SK-N-SH (cell line): ENCODE measurements at regions not wholly inside any gene's neighbourhood (a gene's known extent, or its start where the extent isn't known, plus 50 kb on each side); places are given as distances from the start of the nearest gene placed in this dataset.

Experiments used
- CTCF ChIA-PET: fragments of 300-600, 350-600 bp; formaldehyde crosslinking; extraction: SDS; loops from one replicate; lab custom pipeline; 2021; lab: Yijun Ruan, JAX
- POLR2A ChIA-PET: fragments of 350-600 bp; sonication (Branson Sonifier 250); formaldehyde crosslinking; extraction: SDS; loops from one replicate; lab custom pipeline; 2020; ENCODE audit warnings: antibody characterized with exemption, inconsistent platforms; lab: Yijun Ruan, JAX
- DNase-seq: peaks from one replicate; pipeline ENCODE4 v3.0.0; 2012
- H2AFZ ChIP-seq: fragments of 200-600 bp; sonication (generic); 2 replicates; pipeline ENCODE4 v1.8.1; 2016; ENCODE audit warnings: antibody characterized with exemption, mild to moderate bottlenecking, low read depth
- H3F3A ChIP-seq: fragments of 200-600 bp; sonication (generic); replicated peaks from 2 replicates; pipeline ENCODE3; 2016; ENCODE audit warnings: antibody characterized with exemption, mild to moderate bottlenecking; ENCODE audit not compliant: insufficient read depth
- H3K27ac ChIP-seq, 2 experiments: fragments of 200-500 bp in 1 of 2; fragments of 200-600 bp in 1 of 2; sonication (Bioruptor generic) in 1 of 2; sonication (generic), shearing (Covaris generic) in 1 of 2; 2 replicates each; pipeline versions ENCODE4 v1.5.1 to v1.6.1; 2014 to 2016; ENCODE audit warnings: low read depth in 2 of 2, inconsistent platforms in 1 of 2, low read length in 1 of 2, mild to moderate bottlenecking in 1 of 2, mixed read lengths in 1 of 2
- H3K27me3 ChIP-seq: fragments of 200-600 bp; sonication (generic), shearing (Covaris generic); 2 replicates; pipeline ENCODE4 v1.6.1; 2016; ENCODE audit warnings: mixed run types; ENCODE audit not compliant: insufficient read depth
- H3K36me3 ChIP-seq, 2 experiments: fragments of 200-500 bp in 1 of 2; fragments of 200-600 bp in 1 of 2; sonication (Bioruptor generic) in 1 of 2; sonication (generic) in 1 of 2; replicated peaks in 1 of 2; 2 replicates each; pipeline versions ENCODE3 to v1.5.1; 2014 to 2016; ENCODE audit warnings: low read length in 1 of 2, mild to moderate bottlenecking in 1 of 2; ENCODE audit not compliant: insufficient read depth in 2 of 2, control insufficient read depth in 1 of 2
- H3K4me1 ChIP-seq, 2 experiments: fragments of 200-500 bp in 1 of 2; fragments of 200-600 bp in 1 of 2; sonication (Bioruptor generic) in 1 of 2; sonication (generic), shearing (Covaris generic) in 1 of 2; 2 replicates each; pipeline versions ENCODE4 v1.5.1 to v1.6.1; 2014 to 2016; ENCODE audit warnings: low read depth in 1 of 2, low read length in 1 of 2, mixed run types in 1 of 2; ENCODE audit not compliant: insufficient read depth in 2 of 2, control insufficient read depth in 1 of 2
- H3K4me2 ChIP-seq: fragments of 200-600 bp; sonication (generic), shearing (Covaris generic); 2 replicates; pipeline ENCODE4 v1.6.1; 2017; ENCODE audit warnings: mixed run types
- H3K4me3 ChIP-seq, 2 experiments: fragments of 200-500 bp in 1 of 2; fragments of 200-600 bp in 1 of 2; sonication (Bioruptor generic) in 1 of 2; sonication (generic), shearing (Covaris generic) in 1 of 2; 2 replicates each; pipeline versions ENCODE4 v1.5.1 to v1.8.1; 2014 to 2016; ENCODE audit warnings: low read depth in 2 of 2, inconsistent platforms in 1 of 2, low read length in 1 of 2, mild to moderate bottlenecking in 1 of 2, mixed read lengths in 1 of 2, moderate library complexity in 1 of 2
- H3K79me2 ChIP-seq: fragments of 200-600 bp; sonication (generic); 2 replicates; pipeline ENCODE4 v1.8.1; 2017; ENCODE audit warnings: mild to moderate bottlenecking; ENCODE audit not compliant: insufficient read depth
- H3K9ac ChIP-seq: fragments of 200-600 bp; sonication (generic); 2 replicates; pipeline ENCODE4 v1.6.1; 2017; ENCODE audit warnings: mixed run types
- H3K9me2 ChIP-seq: fragments of 200-600 bp; sonication (generic); 2 replicates; pipeline ENCODE4 v1.6.1; 2017; ENCODE audit warnings: mixed run types
- H3K9me3 ChIP-seq: fragments of 200-600 bp; sonication (generic); 2 replicates; pipeline ENCODE4 v1.6.1; 2017; ENCODE audit warnings: mixed run types, mild to moderate bottlenecking, moderate library complexity
- H4K20me1 ChIP-seq: fragments of 200-600 bp; sonication (generic); 2 replicates; pipeline ENCODE4 v1.6.1; 2017; ENCODE audit warnings: mild to moderate bottlenecking, mixed run types; ENCODE audit not compliant: insufficient read depth
- CHD2 ChIP-seq: fragments of 150-350 bp; IDR thresholded peaks from 2 replicates; pipeline ENCODE4 v1.6.1; 2018; ENCODE audit warnings: low read length; ENCODE audit not compliant: partially characterized antibody
- CTCF ChIP-seq: fragments of 200-600 bp; sonication (generic); IDR thresholded peaks from 2 replicates; pipeline ENCODE4 v1.6.1; 2017; ENCODE audit warnings: antibody characterized with exemption, mild to moderate bottlenecking, moderate library complexity
- ELF1 ChIP-seq: IDR thresholded peaks from 2 replicates; pipeline ENCODE4 v1.4.0; 2012
- EP300 ChIP-seq, 2 experiments: IDR thresholded peaks; 2 replicates each; pipeline versions ENCODE4 v1.4.0 to v1.6.1; 2012; ENCODE audit warnings: borderline replicate concordance in 1 of 2, low read depth in 1 of 2, low read length in 1 of 2
- FOSL2 ChIP-seq: IDR thresholded peaks from 2 replicates; pipeline ENCODE4 v1.4.0; 2012; ENCODE audit warnings: low read depth, mild to moderate bottlenecking, moderate library complexity, borderline replicate concordance
- GABPA ChIP-seq: IDR thresholded peaks from 2 replicates; pipeline ENCODE4 v1.4.0; 2012; ENCODE audit warnings: low read depth, mild to moderate bottlenecking
- GATA2 ChIP-seq: sonication (generic); formaldehyde crosslinking; IDR thresholded peaks from 2 replicates; pipeline ENCODE4 v1.5.0; 2020; ENCODE audit warnings: mild to moderate bottlenecking, missing genetic modification reagents
- JUND ChIP-seq: IDR thresholded peaks from 2 replicates; pipeline ENCODE4 v1.4.0; 2012
- MXI1 ChIP-seq: IDR thresholded peaks from 2 replicates; pipeline ENCODE4 v1.6.1; 2012; ENCODE audit warnings: mild to moderate bottlenecking, low read depth, low read length, improper control_type of control experiment
- PBX3 ChIP-seq: IDR thresholded peaks from 2 replicates; pipeline ENCODE4; 2012
- POLR2AphosphoS5 ChIP-seq: IDR thresholded peaks from 2 replicates; pipeline ENCODE4 v1.6.1; 2012; ENCODE audit warnings: low read depth, low read length
- REST ChIP-seq: IDR thresholded peaks from 2 replicates; pipeline ENCODE4 v1.6.1; 2012; ENCODE audit warnings: mild to moderate bottlenecking, low read depth, low read length, moderate library complexity
- RFX5 ChIP-seq: IDR thresholded peaks from 2 replicates; pipeline ENCODE4 v1.6.1; 2012; ENCODE audit warnings: mild to moderate bottlenecking, improper control_type of control experiment, low read length
- RXRA ChIP-seq: IDR thresholded peaks from 2 replicates; pipeline ENCODE4 v1.4.0; 2012; ENCODE audit warnings: low read depth, mild to moderate bottlenecking, borderline replicate concordance
- TCF12 ChIP-seq: IDR thresholded peaks from 2 replicates; pipeline ENCODE4 v1.4.0; 2012
- TEAD4 ChIP-seq: IDR thresholded peaks from 2 replicates; pipeline ENCODE4 v1.4.0; 2012; ENCODE audit warnings: mild to moderate bottlenecking, borderline replicate concordance; ENCODE audit not compliant: insufficient read depth
- USF1 ChIP-seq: IDR thresholded peaks from 2 replicates; pipeline ENCODE4 v1.4.0; 2012; ENCODE audit warnings: low read depth, borderline replicate concordance
- YY1 ChIP-seq: IDR thresholded peaks from 2 replicates; pipeline ENCODE4 v1.4.0; 2012; ENCODE audit warnings: low read depth, mild to moderate bottlenecking
- WGBS: methylation state at CpG from one replicate; pipeline ENCODE4 v1.1.6; 2017; ENCODE audit warnings: low lambda C conversion rate; 5-methylcytosine and 5-hydroxymethylcytosine counted together

- TF ChIP-seq CTCF (no peak), ELF1 (no peak), POLR2AphosphoS5 (no peak)
Observed at GRCh38 chr3:165682734-165683133, 154.5 kb downstream of the BCHE start (continued).

- no peak overlapping the region for H2AFZ ChIP-seq
- no peaks in the 10 kb centered on the region for H3K9me2 ChIP-seq
- no peaks in the 10 kb centered on the region for H3K4me1 ChIP-seq
- no peaks in the 10 kb centered on the region for H3K36me3 ChIP-seq
- no peak overlapping the region for H3K9ac ChIP-seq
- WGBS = 4% methylated on average over 2 of the region's 2 CpGs
- peaks cover 9% of the 10 kb centered on the region; the same call in 1 of the 2 replicates for H3K27me3 ChIP-seq
- CTCF ChIA-PET = no interaction called here
- no peak overlapping the region for H3K4me2 ChIP-seq
- H3K79me2 ChIP-seq = no peaks in the 10 kb centered on the region
- H3F3A ChIP-seq = no peaks in the 10 kb centered on the region
- H4K20me1 ChIP-seq = no peaks in the 10 kb centered on the region
- no peak overlapping the region for H3K4me3 ChIP-seq
- TF ChIP-seq EP300 (IDR thresholded peaks at IDR 0.05; ENCODE audit: borderline replicate concordance in 1 of 2, low read depth in 1 of 2, low read length in 1 of 2) (no peak), JUND (no peak), FOSL2 (no peak), TEAD4 (no peak), MXI1 (no peak), GATA2 (CRISPR knock-in tag) (no peak), RXRA (no peak), GABPA (no peak), REST (no peak), USF1 (no peak), PBX3 (no peak), RFX5 (no peak), TCF12 (no peak), YY1 (no peak), CHD2 (no peak)
- no peak overlapping the region for H3K27ac ChIP-seq
- H3K9me3 ChIP-seq = no peaks in the 10 kb centered on the region
- no peak for DNase-seq
- POLR2A ChIA-PET = no interaction called here
Observed at GRCh38 chr3:165669967-165670366, 167.3 kb downstream of the BCHE start.
